Activated CD8-positive, alpha-beta memory T cell treated with anti-CD3 and anti-CD28 coated beads for 48 hours (primary cell): ENCODE measurements at regions not wholly inside any gene's neighbourhood (a gene's known extent, or its start where the extent isn't known, plus 50 kb on each side); places are given as distances from the start of the nearest gene placed in this dataset.
"Not testable (repeated sequence)": the region's sequence is repeated elsewhere in the genome, so short reads cannot be mapped to it uniquely, and the experiment has no call there.

Experiments used
- DNase-seq, 3 experiments: peaks; one replicate each; pipeline ENCODE4 v3.0.0-alpha.2; 2020; ENCODE audit warnings: low read depth in 2 of 3, low spot score in 2 of 3

DNA sequence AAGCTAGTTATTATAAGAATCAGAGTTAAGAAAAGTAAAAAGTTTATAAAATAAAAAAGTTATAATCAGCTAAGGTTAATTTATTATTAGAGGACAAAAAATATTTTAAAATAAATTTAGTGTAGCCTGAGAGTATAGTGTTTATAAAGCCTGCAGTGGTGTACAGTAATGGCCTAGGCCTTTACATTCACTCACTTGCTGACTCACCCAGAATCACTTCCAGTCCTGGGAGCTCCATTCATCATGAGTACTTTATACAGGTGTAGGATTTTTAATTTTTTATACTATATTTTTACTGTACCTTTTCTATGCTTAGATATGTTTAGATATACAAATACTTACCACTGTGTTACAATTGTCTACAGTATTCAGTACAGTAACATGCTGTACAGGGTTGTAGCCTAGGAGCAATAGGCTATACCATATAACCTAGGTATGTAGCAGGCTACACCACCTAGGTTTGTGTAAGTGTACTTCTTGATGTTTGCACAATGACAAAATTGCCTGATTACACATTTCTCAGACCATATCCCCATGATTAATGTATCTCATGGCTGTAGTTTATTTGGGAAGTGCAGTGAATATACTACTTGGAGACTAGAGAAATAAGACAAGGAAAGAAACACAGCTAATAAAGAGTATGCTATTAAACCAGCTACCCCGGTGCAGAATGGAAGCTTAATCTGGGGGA is 101.9 kb upstream of the GALNT15 start:
- no peak for DNase-seq

GRCh38 chr3:16073203-16073602 is 101.3 kb upstream of the GALNT15 start:
- no peak for DNase-seq

DNA sequence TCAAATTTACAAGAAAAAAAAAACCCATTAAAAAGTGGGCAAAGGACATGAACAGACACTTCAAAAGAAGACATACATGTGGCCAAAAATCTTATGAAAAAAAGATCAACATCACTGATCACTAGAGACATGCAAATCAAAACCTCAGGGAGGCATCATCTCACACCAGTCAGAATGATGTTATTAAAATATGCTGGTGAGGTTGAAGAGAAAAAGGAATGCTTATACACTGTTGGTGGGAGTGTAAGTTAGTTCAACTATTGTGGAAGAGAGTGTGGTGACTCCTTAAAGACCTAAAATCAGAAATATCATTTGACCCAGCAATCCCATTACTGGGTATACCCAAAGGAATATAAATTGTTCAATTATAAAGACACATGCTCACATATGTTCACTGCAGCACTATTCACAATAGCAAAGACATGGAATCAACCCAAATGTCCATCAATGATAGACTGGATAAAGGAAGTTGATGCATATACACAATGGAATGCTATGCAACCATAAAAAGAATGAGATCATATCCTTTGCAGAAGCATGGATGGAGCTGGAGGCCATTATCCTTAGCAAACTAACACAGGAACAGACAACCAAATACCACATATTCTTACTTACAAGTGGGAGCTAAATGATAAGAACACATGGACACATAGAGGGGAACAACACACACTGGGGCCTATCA is 100.3 kb upstream of the GALNT15 start:
- DNase-seq, result not testable (repeated sequence)

DNA sequence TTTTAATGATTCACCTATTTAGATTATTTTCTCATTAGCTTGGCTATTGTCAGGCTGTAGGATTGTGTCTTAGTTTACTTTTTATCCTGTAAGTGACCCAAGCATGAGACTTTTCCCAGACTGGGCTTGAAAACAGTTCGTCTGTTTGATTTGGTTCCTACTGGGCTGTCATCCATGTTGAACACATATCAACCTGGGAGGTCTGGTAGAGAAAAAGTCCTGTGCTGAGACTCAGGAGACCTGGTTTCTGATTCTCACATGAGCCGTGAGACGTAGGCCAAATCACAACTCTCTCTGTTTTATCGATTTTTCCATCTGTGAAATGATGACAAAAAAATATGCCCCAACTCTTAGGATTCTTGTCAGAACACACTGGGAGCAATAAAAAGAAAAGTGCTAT is 98.8 kb upstream of the GALNT15 start:
- no peak for DNase-seq

DNA sequence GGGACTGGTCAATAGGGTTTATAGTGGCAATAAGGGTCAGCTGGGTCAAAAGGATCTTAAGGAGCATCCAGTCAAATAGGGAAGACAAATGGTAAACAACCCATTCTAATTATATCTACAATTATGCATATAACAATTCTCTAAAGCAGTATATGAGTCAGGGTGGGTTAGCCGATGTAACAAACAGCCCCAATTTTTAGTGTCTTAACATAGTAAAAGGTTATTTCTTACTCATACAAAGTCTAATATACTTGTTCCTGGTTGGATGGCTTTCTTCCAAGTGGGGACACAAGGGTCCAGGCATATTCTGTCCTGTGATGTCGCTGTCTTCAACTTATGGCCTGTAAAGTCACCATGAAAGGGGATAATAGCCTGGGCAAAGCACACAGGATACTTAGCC is 97.9 kb upstream of the GALNT15 start:
- no peak for DNase-seq

- not testable (repeated sequence) for DNase-seq
These were observed 97.3 kb upstream of the GALNT15 start for GRCh38 chr3:16077146-16077545.

DNA sequence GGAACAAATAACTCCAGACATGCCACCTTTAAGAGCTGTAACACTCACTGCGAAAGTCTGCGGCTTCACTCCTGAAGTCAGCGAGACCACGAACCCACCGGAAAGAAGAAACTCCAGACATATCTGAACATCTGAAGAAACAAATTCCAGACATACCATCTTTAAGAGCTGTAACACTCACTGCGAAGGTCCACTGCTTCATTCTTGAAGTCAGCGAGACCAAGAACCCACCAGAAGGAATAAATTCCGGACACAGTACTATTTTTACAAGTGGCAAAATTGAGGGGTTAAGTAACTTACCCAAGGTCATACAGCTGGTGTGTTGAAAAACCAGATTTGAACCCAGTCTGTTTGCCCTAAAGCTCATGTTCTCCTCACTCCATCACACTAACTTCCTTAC is 96.8 kb upstream of the GALNT15 start:
- DNase-seq, result not testable (repeated sequence)

GRCh38 chr3:16079519-16079918 is 95.0 kb upstream of the GALNT15 start:
- no peak for DNase-seq

DNA sequence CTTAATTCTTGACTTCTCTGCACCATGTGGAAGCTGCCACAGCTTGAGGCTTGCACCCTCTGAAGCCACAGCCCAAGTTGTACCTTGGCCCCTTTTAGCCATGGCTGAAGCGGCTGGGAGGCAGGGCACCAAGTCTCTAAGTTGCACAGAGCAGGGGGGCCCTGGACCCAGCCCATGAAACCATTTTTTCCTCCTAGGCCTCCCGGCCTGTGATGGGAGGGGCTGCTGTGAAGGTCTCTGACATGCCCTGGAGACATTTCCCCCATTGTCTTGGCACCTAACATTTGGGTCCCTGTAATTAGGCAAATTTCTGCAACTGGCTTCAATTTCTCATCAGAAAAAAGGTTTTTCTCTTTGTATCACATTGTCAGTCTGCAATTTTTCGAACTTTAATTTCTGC is 92.8 kb upstream of the GALNT15 start:
- no peak for DNase-seq

- DNase-seq, result no peak
These were observed 89.6 kb upstream of the GALNT15 start for GRCh38 chr3:16084887-16085286.

DNA sequence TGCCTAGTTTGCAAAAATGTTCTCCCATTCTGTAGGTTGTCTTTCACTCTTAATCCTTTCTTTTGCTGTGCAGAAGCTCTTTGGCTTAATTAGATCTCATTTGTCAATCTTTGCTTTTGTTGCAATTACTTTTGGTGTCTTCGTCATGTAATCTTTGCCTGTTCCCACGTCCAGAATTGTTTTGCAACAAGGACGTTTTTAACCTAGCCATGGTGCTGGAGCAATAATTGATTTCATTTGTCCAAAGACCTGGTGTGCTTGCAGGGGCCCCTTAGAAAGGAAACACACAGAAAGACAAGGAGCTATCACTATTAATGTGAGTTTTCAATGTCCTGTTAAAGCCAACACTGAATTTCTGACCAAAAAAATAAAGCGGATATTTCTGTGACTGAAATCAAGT is 89.1 kb upstream of the GALNT15 start:
- no peak for DNase-seq

- DNase-seq, result no peak
These were observed 88.4 kb upstream of the GALNT15 start for GRCh38 chr3:16085884-16086608.

DNA sequence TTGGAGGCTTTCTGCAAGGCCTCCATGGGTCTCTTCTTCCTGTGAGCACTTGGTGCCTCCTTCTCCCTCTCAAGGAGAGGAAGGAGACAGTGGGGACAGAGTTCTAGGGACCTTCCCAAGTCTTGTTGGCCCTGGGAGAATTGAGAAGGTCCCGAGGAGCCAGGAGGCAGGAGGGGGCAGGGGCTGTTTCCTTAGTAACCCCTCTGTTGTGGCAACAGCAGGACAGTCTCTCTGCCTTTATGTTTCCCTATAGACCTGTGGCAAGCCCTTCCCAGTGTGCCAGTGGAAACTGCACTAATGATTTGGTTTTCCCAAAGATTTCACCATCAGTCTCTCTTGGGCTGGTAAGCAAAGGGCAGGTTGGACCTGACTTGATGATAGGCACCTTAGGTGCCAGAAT is 87.8 kb upstream of the GALNT15 start:
- no peak for DNase-seq

GRCh38 chr3:16088496-16088895 is 86.0 kb upstream of the GALNT15 start:
- DNase-seq, result no peak

DNA sequence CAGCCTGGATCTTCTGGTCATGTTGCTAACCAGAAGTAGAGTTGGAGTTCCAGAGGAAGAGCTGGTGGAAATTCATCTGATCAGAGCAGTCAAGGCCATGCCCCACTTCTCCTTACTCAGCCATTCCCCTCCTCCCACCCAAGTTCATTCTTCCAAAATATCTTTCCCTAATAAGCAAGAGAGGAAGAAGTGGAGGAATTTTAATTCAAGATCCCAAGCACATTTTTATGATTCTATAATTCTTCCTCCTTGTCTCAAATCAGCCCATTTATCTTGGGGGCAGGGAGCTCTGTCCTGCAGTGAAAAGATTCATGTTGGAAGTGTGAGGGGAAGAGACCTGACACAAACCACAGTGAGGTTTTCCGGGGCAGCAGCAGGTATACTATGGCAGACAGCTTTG is 85.0 kb upstream of the GALNT15 start:
- DNase-seq, result no peak

- no peak for DNase-seq
These were observed 84.5 kb upstream of the GALNT15 start for GRCh38 chr3:16090024-16090423.

DNA sequence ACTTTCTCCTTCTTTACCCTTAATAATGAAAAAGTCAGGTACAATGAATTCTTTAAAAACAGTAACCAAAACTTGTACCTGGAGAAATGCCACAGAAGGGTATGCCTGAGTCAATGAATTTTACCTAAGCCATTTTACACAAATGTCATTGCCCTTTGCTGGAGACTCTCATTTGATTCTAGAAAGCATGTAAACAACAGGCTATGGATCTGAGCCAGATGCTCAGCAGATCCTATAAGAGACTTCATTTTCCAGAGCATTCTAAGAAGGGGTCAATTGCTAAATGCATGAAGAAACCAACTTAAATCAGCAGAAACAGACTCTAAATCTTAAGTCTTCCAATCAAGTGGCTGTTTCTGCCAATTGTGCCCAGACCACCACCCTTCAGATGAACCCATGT is 83.8 kb upstream of the GALNT15 start:
- DNase-seq, result no peak

DNA sequence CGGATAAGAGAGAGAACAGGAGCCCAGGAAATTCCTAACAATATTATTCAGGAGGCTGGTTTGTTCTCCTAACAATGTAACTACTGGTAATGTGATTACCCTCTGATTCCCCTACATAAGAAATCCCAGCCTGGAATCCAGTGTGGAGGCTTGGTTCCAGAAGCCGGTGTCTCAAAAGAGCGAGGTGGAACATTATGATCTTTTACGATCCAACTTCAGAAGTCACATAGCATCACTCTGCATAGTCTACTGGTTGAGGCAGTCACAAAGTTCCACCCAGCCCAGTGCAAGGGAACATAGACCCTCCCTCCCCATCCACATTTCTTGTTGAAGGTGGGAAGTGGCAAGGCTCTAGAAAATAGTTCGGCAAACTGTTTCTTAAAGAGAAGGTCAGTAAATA is 81.6 kb upstream of the GALNT15 start:
- DNase-seq, result no peak

DNA sequence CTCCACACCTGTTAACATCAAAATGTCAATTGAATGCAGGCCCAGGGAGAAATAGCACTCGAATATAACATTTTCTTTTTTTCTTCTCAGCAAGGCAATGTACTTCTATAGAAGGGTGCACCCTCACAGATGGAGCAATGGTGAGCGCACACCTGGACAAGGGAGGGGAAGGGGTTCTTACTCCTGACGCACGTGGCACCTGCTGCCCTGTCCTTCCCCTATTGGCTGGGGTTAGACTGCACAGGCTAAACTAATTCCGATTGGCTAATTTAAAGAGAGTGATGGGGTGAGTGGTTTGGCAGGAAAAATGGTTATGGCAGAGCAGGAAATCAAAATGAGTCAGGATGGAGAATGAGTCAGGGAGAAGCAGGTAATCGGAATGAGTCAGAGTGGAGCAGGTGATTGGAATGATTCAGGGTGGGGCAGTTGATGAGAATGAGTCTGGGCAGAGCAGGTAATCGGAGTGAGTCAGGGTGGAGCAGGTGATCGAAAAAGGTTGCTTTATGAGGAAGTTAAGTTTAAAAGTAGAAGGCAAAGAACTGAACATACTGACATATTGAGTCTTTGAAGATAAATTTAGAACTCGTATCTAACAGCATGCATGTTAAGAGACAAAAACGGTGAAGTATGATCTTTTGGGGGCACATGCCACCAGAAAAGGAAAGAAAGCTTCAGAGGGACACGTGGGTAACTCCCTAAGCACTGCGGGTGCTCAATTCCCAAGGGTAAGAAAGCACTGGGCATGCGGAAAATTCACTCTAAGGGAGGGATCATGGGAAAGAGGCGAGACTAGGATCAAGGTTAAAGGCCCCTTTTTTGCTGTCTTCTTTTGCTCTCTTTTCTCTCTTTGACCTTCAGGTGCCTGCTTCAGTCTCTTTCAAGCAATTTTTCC is 72.9 kb upstream of the GALNT15 start:
- DNase-seq, result no peak

GRCh38 chr3:16102187-16102561 is 72.3 kb upstream of the GALNT15 start:
- no peak for DNase-seq

- DNase-seq, result no peak
These were observed 71.5 kb upstream of the GALNT15 start for GRCh38 chr3:16102905-16103364.
